Osteocyte (in vitro differentiated cells): ENCODE measurements at regions not wholly inside any gene's neighbourhood (a gene's known extent, or its start where the extent isn't known, plus 50 kb on each side); places are given as distances from the start of the nearest gene placed in this dataset.

Experiments used
- DNase-seq: peaks from one replicate; pipeline ENCODE4 v3.0.0; 2021; ENCODE audit warnings: mixed read lengths; ENCODE audit not compliant: unreplicated experiment; ENCODE audit errors: extremely low spot score
- H3K27ac Mint-ChIP-seq: one replicate; pipeline ENCODE4 v1.8.0; 2021; ENCODE audit warnings: mild to moderate bottlenecking, mixed read lengths; ENCODE audit not compliant: unreplicated experiment
- H3K27me3 Mint-ChIP-seq: one replicate; pipeline ENCODE4 v1.8.0; 2021; ENCODE audit warnings: mixed read lengths; ENCODE audit not compliant: unreplicated experiment
- H3K36me3 Mint-ChIP-seq: one replicate; pipeline ENCODE4 v1.8.0; 2021; ENCODE audit warnings: mixed read lengths; ENCODE audit not compliant: unreplicated experiment
- H3K4me1 Mint-ChIP-seq: one replicate; pipeline ENCODE4 v1.8.0; 2021; ENCODE audit warnings: mixed read lengths; ENCODE audit not compliant: unreplicated experiment
- H3K4me3 Mint-ChIP-seq: one replicate; pipeline ENCODE4 v1.8.0; 2021; ENCODE audit warnings: mild to moderate bottlenecking, moderate library complexity, mixed read lengths; ENCODE audit not compliant: unreplicated experiment
- H3K9me3 Mint-ChIP-seq: one replicate; pipeline ENCODE4 v1.8.0; 2021; ENCODE audit warnings: mixed read lengths; ENCODE audit not compliant: unreplicated experiment
- CTCF ChIP-seq: fragments of 200-600 bp; sonication (generic); IDR thresholded peaks from 2 replicates; pipeline ENCODE4 v1.5.0; 2021; ENCODE audit warnings: antibody characterized with exemption, mild to moderate bottlenecking, moderate library complexity

- no peak overlapping the region for H3K4me3 Mint-ChIP-seq
- no peak overlapping the region for H3K27ac Mint-ChIP-seq
- no peaks in the 10 kb centered on the region for H3K4me1 Mint-ChIP-seq
- H3K27me3 Mint-ChIP-seq = no peaks in the 10 kb centered on the region
- TF ChIP-seq CTCF = no peak
- DNase-seq = no peak
- H3K36me3 Mint-ChIP-seq = no peaks in the 10 kb centered on the region
- H3K9me3 Mint-ChIP-seq = no peaks in the 10 kb centered on the region
Measured at GRCh38 chr12:41772478-41772877, 372.2 kb downstream of the GXYLT1 start.

- H3K27ac Mint-ChIP-seq = no peak overlapping the region
- DNase-seq = no peak
- H3K27me3 Mint-ChIP-seq = no peaks in the 10 kb centered on the region
- H3K4me3 Mint-ChIP-seq = no peak overlapping the region
- no peaks in the 10 kb centered on the region for H3K4me1 Mint-ChIP-seq
- no peaks in the 10 kb centered on the region for H3K9me3 Mint-ChIP-seq
- no peaks in the 10 kb centered on the region for H3K36me3 Mint-ChIP-seq
- TF ChIP-seq CTCF = no peak
Measured at GRCh38 chr12:41769810-41770209, 374.9 kb downstream of the GXYLT1 start.

GRCh38 chr12:41768456-41768855 is 376.2 kb downstream of the GXYLT1 start:
- TF ChIP-seq CTCF = no peak
- no peak overlapping the region for H3K27ac Mint-ChIP-seq
- DNase-seq = no peak
- H3K27me3 Mint-ChIP-seq = no peaks in the 10 kb centered on the region
- H3K4me1 Mint-ChIP-seq = no peaks in the 10 kb centered on the region
- H3K4me3 Mint-ChIP-seq = no peak overlapping the region
- H3K9me3 Mint-ChIP-seq = no peaks in the 10 kb centered on the region
- H3K36me3 Mint-ChIP-seq = no peaks in the 10 kb centered on the region

GRCh38 chr12:41762691-41763090 is 382.0 kb downstream of the GXYLT1 start:
- H3K4me1 Mint-ChIP-seq = no peaks in the 10 kb centered on the region
- H3K9me3 Mint-ChIP-seq = peaks cover 10% of the 10 kb centered on the region
- no peaks in the 10 kb centered on the region for H3K27me3 Mint-ChIP-seq
- H3K4me3 Mint-ChIP-seq = no peak overlapping the region
- H3K36me3 Mint-ChIP-seq = no peaks in the 10 kb centered on the region
- no peak for TF ChIP-seq CTCF
- no peak for DNase-seq
- H3K27ac Mint-ChIP-seq = no peak overlapping the region

- Mint-ChIP-seq H3K27me3 (no peaks in the 10 kb centered on the region), H3K9me3 (peaks cover 21% of the 10 kb centered on the region), H3K36me3 (no peaks in the 10 kb centered on the region), H3K4me1 (no peaks in the 10 kb centered on the region), H3K27ac (no peak overlapping the region), H3K4me3 (no peak overlapping the region)
- no peak for TF ChIP-seq CTCF
- DNase-seq = no peak
Measured at GRCh38 chr12:41745593-41745992, 399.1 kb downstream of the GXYLT1 start.
